ENCODE measurements at regions not wholly inside any gene's neighbourhood (a gene's known extent, or its start where the extent isn't known, plus 50 kb on each side); places are given as distances from the start of the nearest gene placed in this dataset.

- Histone ChIP-seq H2AK9ac (replicated peaks; ENCODE audit: low read depth, low read length, poor library complexity) (no peak overlapping the region), H3K79me1 (ENCODE audit: low read depth in 1 of 2, low read length in 2 of 2) (no peaks in the 10 kb centered on the region), H3K4me2 (ENCODE audit: low read depth, low read length) (no peak overlapping the region), H3K27me3 (ENCODE audit: control insufficient read depth, insufficient read depth, low read length) (no peaks in the 10 kb centered on the region), H3K4me1 (ENCODE audit: control insufficient read depth, insufficient read depth, low read length) (no peaks in the 10 kb centered on the region), H3K56ac (ENCODE audit: extremely low read depth, insufficient read depth, low read length) (no peak overlapping the region), H3K18ac (ENCODE audit: low read depth, low read length) (no peak overlapping the region), H2BK15ac (ENCODE audit: low read depth, low read length) (no peak overlapping the region), H2BK5ac (ENCODE audit: low read depth, low read length, poor library complexity, severe bottlenecking) (no peak overlapping the region), H3K4me3 (ENCODE audit: insufficient read depth, low read depth, low read length) (no peak overlapping the region), H3K9me1 (ENCODE audit: insufficient read depth, low read length) (no peaks in the 10 kb centered on the region), H4K20me1 (ENCODE audit: insufficient read depth, low read length) (no peaks in the 10 kb centered on the region), H2AK5ac (ENCODE audit: low read depth, low read length) (no peak overlapping the region), H3K14ac (replicated peaks; ENCODE audit: low read depth, low read length) (no peak overlapping the region), H3K9ac (ENCODE audit: low read depth, low read length) (no peak overlapping the region), H3K27ac (ENCODE audit: insufficient read depth, low read length) (no peak overlapping the region), H2BK20ac (ENCODE audit: low read depth, low read length) (no peak overlapping the region), H3K4ac (ENCODE audit: low read depth, low read length) (no peak overlapping the region), H3K9me3 (ENCODE audit: control insufficient read depth, insufficient read depth, low read length) (no peaks in the 10 kb centered on the region), H2BK120ac (ENCODE audit: low read depth, low read length) (no peak overlapping the region), H4K5ac (ENCODE audit: low read depth, low read length) (no peak overlapping the region), H4K8ac (ENCODE audit: low read depth in 2 of 2, low read length in 2 of 2) (no peak overlapping the region), H4K91ac (ENCODE audit: insufficient read depth, low read depth, low read length) (no peak overlapping the region), H2AFZ (replicated peaks; ENCODE audit: low read length, poor library complexity) (no peak overlapping the region), H3K23ac (ENCODE audit: low read depth, low read length) (no peak overlapping the region), H3K36me3 (ENCODE audit: control insufficient read depth, insufficient read depth, low read length) (no peaks in the 10 kb centered on the region)
- intact Hi-C loops (cut with micrococcal nuclease), result no loop called here
- ATAC-seq (ENCODE audit: low read depth), result no peak
- no peak for DNase-seq
- 100% methylated on average over 2 of the region's 7 CpGs; no CpG with 5 or more reads in 1 of the 2 experiments for WGBS, 2 experiments (ENCODE audit: extremely low coverage in 2 of 2, insufficient read length in 1 of 2)
- in situ Hi-C loops (cut with MboI; ENCODE audit: low sequenced_read_pairs), result no loop called here
- dilution Hi-C loops (cut with HindIII; ENCODE audit: low sequenced_read_pairs, unreplicated experiment), result no loop called here
- ChIA-PET CTCF (no interaction called here), POLR2A (ENCODE audit: unreplicated experiment) (no interaction called here)
- TF ChIP-seq FOS (IDR thresholded peaks at IDR 0.05; ENCODE audit: low read depth, low read length) (no peak), NFE2L2 (IDR thresholded peaks at IDR 0.05; ENCODE audit: low read depth, low read length) (no peak), RFX5 (IDR thresholded peaks at IDR 0.05; ENCODE audit: low read depth, low read length) (no peak), CHD1 (IDR thresholded peaks at IDR 0.05; ENCODE audit: low read depth, low read length) (no peak), MAFK (IDR thresholded peaks at IDR 0.05; ENCODE audit: low read depth, low read length) (no peak), CEBPB (IDR thresholded peaks at IDR 0.05; ENCODE audit: low read depth, low read length) (no peak), USF2 (IDR thresholded peaks at IDR 0.05; ENCODE audit: low read depth, low read length) (no peak), BHLHE40 (IDR thresholded peaks at IDR 0.05; ENCODE audit: low read depth, low read length) (no peak), SMC3 (IDR thresholded peaks at IDR 0.05; ENCODE audit: low read depth, low read length) (no peak), ELK1 (IDR thresholded peaks at IDR 0.05; ENCODE audit: borderline replicate concordance, low read depth, low read length) (no peak), CTCF (conservative IDR thresholded peaks at IDR 0.05; ENCODE audit: low read depth, low read length) (no peak)
- BruUV-seq (replicated peaks), result no TSS peak
Observed at GRCh38 chr13:106029676-106030290, 505.7 kb downstream of the EFNB2 start.

Data from IMR-90 (cell line).